PC-3 (cell line): ENCODE measurements at regions not wholly inside any gene's neighbourhood (a gene's known extent, or its start where the extent isn't known, plus 50 kb on each side); places are given as distances from the start of the nearest gene placed in this dataset.

Source experiments
- ATAC-seq: fragments of 200-7000 bp; cut with Tn5 transposase; 2 replicates; pipeline ENCODE4 v1.9.1; 2020; ENCODE audit warnings: mild to moderate bottlenecking, moderate library complexity
- BruUV-seq: library from RNA; stranded (reverse); fragments of 400-500 nt; replicated peaks from 2 replicates; lab custom pipeline; 2021; lab: Mats Ljungman, UMichigan
- CTCF ChIA-PET: fragments of 300-600 bp; sonication (Branson Sonifier 250); formaldehyde crosslinking; loops from one replicate; lab custom pipeline; 2022; ENCODE audit warnings: antibody characterized with exemption; lab: Charles Lee
- POLR2A ChIA-PET: fragments of 300-600 bp; sonication (Branson Sonifier 250); formaldehyde crosslinking; loops from one replicate; lab custom pipeline; 2022; ENCODE audit warnings: antibody characterized with exemption; ENCODE audit not compliant: unreplicated experiment; lab: Charles Lee
- DNase-seq: peaks from one replicate; pipeline ENCODE4 v3.0.0-alpha.2; 2015
- H2AFZ ChIP-seq: fragments of 300-600 bp; sonication (generic); 2 replicates; pipeline ENCODE4 v1.6.0; 2016; ENCODE audit warnings: antibody characterized with exemption, low read length
- H3F3A ChIP-seq: fragments of 300-600 bp; sonication (generic); one replicate; pipeline ENCODE4 v1.6.0; 2017; ENCODE audit warnings: antibody characterized with exemption, low read length, control low read depth, mild to moderate bottlenecking; ENCODE audit not compliant: unreplicated experiment
- H3K27ac ChIP-seq: fragments of 300-600 bp; sonication (generic); 2 replicates; pipeline ENCODE4 v1.5.1; 2016; ENCODE audit warnings: mild to moderate bottlenecking, low read length
- H3K27me3 ChIP-seq: fragments of 300-600 bp; sonication (generic); 2 replicates; pipeline ENCODE4 v1.6.1; 2016; ENCODE audit warnings: low read length, mixed read lengths
- H3K36me3 ChIP-seq: fragments of 300-600 bp; sonication (generic); 2 replicates; pipeline ENCODE4 v1.6.1; 2016; ENCODE audit warnings: low read depth, mixed run types, low read length, mixed read lengths
- H3K4me1 ChIP-seq: fragments of 300-600 bp; sonication (generic); 2 replicates; pipeline ENCODE4 v1.5.1; 2016; ENCODE audit warnings: low read length; ENCODE audit not compliant: insufficient read depth
- H3K4me2 ChIP-seq: fragments of 300-600 bp; sonication (generic); 2 replicates; pipeline ENCODE4 v1.6.0; 2016; ENCODE audit warnings: low read length
- H3K4me3 ChIP-seq: fragments of 300-600 bp; sonication (generic); 2 replicates; pipeline ENCODE4 v1.5.1; 2016; ENCODE audit warnings: mild to moderate bottlenecking, low read length, mixed read lengths
- H3K79me2 ChIP-seq: fragments of 300-600 bp; sonication (generic); 2 replicates; pipeline ENCODE4 v1.6.1; 2017; ENCODE audit warnings: low read length, mixed read lengths
- H3K9ac ChIP-seq: fragments of 300-600 bp; sonication (generic); 2 replicates; pipeline ENCODE4 v1.6.0; 2016; ENCODE audit warnings: mild to moderate bottlenecking, low read length
- H3K9me2 ChIP-seq: fragments of 300-600 bp; sonication (generic); replicated peaks from 2 replicates; pipeline ENCODE4 v1.6.1; 2016; ENCODE audit warnings: mixed run types, low read length, mixed read lengths
- H3K9me3 ChIP-seq: fragments of 300-600 bp; sonication (generic); 2 replicates; pipeline ENCODE4 v1.6.1; 2016; ENCODE audit warnings: low read length, mixed read lengths
- H4K20me1 ChIP-seq: fragments of 300-600 bp; sonication (generic); 2 replicates; pipeline ENCODE4 v1.6.1; 2016; ENCODE audit warnings: low read length, mixed read lengths
- EZH2 ChIP-seq: fragments of 300-600 bp; sonication (generic); IDR thresholded peaks from one replicate; pipeline ENCODE4 v1.6.1; 2017; ENCODE audit warnings: antibody characterized with exemption, mild to moderate bottlenecking, low read length; ENCODE audit not compliant: unreplicated experiment
- EZH2phosphoT487 ChIP-seq: fragments of 300-600 bp; sonication (generic); IDR thresholded peaks from 2 replicates; pipeline ENCODE4 v1.6.1; 2018; ENCODE audit warnings: mild to moderate bottlenecking, antibody characterized with exemption, low read length, borderline replicate concordance
- intact Hi-C: fragments of 100-400 bp; cut with micrococcal nuclease; formaldehyde crosslinking; loops from 2 replicates; pipeline ENCODE4 v1.9.0; 2023
- TF ChIP-seq, protein P1 (sequence below): fragments of 300-600 bp; sonication (generic); conservative IDR thresholded peaks from 2 replicates; pipeline ENCODE4 v1.5.1; 2017; ENCODE audit warnings: antibody characterized with exemption, low read depth, mild to moderate bottlenecking, low read length

DNA sequence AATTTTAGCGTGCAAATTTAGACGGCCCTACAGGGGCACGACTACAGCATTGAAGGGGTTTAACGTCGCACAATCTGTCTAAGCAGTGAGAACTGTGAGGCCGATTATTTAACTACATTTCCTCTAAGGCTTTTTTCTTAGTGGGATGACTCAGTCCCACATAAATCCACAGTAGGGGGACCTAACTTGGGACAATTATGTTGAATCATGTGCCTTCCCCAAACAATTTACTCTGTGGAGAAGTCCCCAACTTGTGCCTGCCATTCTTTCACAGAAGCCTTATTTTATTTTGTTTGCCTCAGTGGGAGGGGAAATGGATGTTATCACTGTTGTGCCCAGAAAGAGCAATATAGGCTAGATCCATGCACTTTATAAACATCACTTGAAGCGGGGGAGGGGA is 80.3 kb upstream of the CDCA7L start:
- H3F3A ChIP-seq: no peaks in the 10 kb centered on the region
- ATAC-seq (no peak), DNase-seq (no peak)
- no peaks in the 10 kb centered on the region for H3K36me3 ChIP-seq
- intact Hi-C loops: no loop called here
- TF ChIP-seq EZH2phosphoT487 (no peak), EZH2 (no peak)
- TF ChIP-seq, protein P1, sequence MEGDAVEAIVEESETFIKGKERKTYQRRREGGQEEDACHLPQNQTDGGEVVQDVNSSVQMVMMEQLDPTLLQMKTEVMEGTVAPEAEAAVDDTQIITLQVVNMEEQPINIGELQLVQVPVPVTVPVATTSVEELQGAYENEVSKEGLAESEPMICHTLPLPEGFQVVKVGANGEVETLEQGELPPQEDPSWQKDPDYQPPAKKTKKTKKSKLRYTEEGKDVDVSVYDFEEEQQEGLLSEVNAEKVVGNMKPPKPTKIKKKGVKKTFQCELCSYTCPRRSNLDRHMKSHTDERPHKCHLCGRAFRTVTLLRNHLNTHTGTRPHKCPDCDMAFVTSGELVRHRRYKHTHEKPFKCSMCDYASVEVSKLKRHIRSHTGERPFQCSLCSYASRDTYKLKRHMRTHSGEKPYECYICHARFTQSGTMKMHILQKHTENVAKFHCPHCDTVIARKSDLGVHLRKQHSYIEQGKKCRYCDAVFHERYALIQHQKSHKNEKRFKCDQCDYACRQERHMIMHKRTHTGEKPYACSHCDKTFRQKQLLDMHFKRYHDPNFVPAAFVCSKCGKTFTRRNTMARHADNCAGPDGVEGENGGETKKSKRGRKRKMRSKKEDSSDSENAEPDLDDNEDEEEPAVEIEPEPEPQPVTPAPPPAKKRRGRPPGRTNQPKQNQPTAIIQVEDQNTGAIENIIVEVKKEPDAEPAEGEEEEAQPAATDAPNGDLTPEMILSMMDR: no peak
- CTCF ChIA-PET: no interaction called here
- H3K9ac ChIP-seq: no peak overlapping the region
- H3K27me3 ChIP-seq: peaks cover 61% of the 10 kb centered on the region
- H2AFZ ChIP-seq: no peak overlapping the region
- H3K4me2 ChIP-seq: no peak overlapping the region
- no peaks in the 10 kb centered on the region for H4K20me1 ChIP-seq
- no peak overlapping the region for H3K27ac ChIP-seq
- no peak overlapping the region for H3K4me3 ChIP-seq
- H3K9me3 ChIP-seq: no peaks in the 10 kb centered on the region
- no peaks in the 10 kb centered on the region for H3K9me2 ChIP-seq
- POLR2A ChIA-PET: no interaction called here
- no peaks in the 10 kb centered on the region for H3K4me1 ChIP-seq
- H3K79me2 ChIP-seq: no peaks in the 10 kb centered on the region
- no TSS peak for BruUV-seq

DNA sequence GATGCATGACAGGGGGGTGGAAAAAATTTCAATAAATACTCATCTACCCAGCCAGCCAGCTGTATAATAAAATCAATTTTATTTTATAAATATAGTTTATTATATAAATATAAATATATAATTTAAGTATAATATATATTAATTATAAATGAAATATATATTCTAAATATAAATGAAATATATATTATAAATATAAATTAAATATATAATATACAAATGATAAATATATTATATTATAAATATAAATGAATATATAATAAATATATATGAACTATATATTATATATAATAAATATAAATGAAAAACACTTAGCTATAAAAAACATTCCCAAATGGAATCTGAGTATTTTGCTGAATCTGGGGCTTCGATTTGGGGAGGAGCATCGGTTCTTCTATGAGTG is 79.4 kb upstream of the CDCA7L start:
- H3K36me3 ChIP-seq: no peaks in the 10 kb centered on the region
- ChIA-PET POLR2A (no interaction called here), CTCF (interaction anchor here (0.6 kb wide), 1 partner anchor 11 kb away, joined by 5 read pairs; no protein-coding TSS in a partner anchor)
- no peaks in the 10 kb centered on the region for H3K4me1 ChIP-seq
- H4K20me1 ChIP-seq: no peaks in the 10 kb centered on the region
- intact Hi-C loops: no loop called here
- no peak overlapping the region for H3K4me2 ChIP-seq
- no TSS peak for BruUV-seq
- TF ChIP-seq EZH2phosphoT487 (no peak), EZH2 (no peak)
- TF ChIP-seq, protein P1: no peak
- H3F3A ChIP-seq: no peaks in the 10 kb centered on the region
- DNase-seq: no peak
- H3K4me3 ChIP-seq: no peak overlapping the region
- peaks cover 65% of the 10 kb centered on the region for H3K27me3 ChIP-seq
- no peaks in the 10 kb centered on the region for H3K9me2 ChIP-seq
- ATAC-seq: no peak
- no peaks in the 10 kb centered on the region for H3K79me2 ChIP-seq
- H3K9ac ChIP-seq: no peak overlapping the region
- no peaks in the 10 kb centered on the region for H3K9me3 ChIP-seq
- H3K27ac ChIP-seq: no peak overlapping the region
- H2AFZ ChIP-seq: no peak overlapping the region

DNA sequence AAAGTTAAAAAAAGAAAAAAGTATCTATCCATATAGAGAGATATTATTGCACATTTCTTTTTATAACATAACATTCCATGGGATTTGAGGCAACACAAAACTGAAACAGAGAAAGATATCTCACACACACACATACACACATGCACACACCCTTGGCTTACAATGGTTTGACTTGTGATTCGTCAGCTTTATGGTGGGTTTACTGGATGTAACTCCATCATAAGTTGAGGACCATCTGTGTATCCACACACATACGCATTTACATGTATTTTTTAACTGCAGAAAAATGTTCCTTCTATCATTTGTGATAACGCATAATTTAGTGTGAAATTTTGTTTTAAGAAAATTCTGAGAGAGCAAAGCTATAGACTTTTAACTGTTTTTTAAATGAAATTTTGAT is 74.2 kb upstream of the CDCA7L start:
- DNase-seq (no peak), ATAC-seq (no peak)
- no peaks in the 10 kb centered on the region for H3K79me2 ChIP-seq
- no peak overlapping the region for H3K4me3 ChIP-seq
- H3K36me3 ChIP-seq: no peaks in the 10 kb centered on the region
- no peaks in the 10 kb centered on the region for H4K20me1 ChIP-seq
- no peak overlapping the region for H3K4me2 ChIP-seq
- H3F3A ChIP-seq: no peaks in the 10 kb centered on the region
- no peaks in the 10 kb centered on the region for H3K4me1 ChIP-seq
- ChIA-PET CTCF (no interaction called here), POLR2A (no interaction called here)
- peaks cover 89% of the 10 kb centered on the region for H3K27me3 ChIP-seq
- TF ChIP-seq, protein P1: no peak
- TF ChIP-seq EZH2 (no peak), EZH2phosphoT487 (no peak)
- no peaks in the 10 kb centered on the region for H3K9me3 ChIP-seq
- no TSS peak for BruUV-seq
- no peak overlapping the region for H2AFZ ChIP-seq
- no peak overlapping the region for H3K9ac ChIP-seq
- H3K9me2 ChIP-seq: no peaks in the 10 kb centered on the region
- no peak overlapping the region for H3K27ac ChIP-seq
- intact Hi-C loops: no loop called here
